Upper lobe of left lung (tissue), 6 donors: ENCODE measurements at regions not wholly inside any gene's neighbourhood (a gene's known extent, or its start where the extent isn't known, plus 50 kb on each side); places are given as distances from the start of the nearest gene placed in this dataset.

ENCODE experiments used
- ATAC-seq, 2 donors: fragments of 200-7000 bp; cut with Tn5 transposase; one replicate each; pipeline ENCODE4 v1.9.1; 2022; ENCODE audit warnings: mild to moderate bottlenecking in 2 of 2, moderate library complexity in 2 of 2; ENCODE audit not compliant: low FRiP score in 2 of 2
- DNase-seq, 2 donors: peaks; one replicate each; pipeline ENCODE4 v3.0.0-alpha.2; 2019 to 2020
- H3K27ac ChIP-seq, 4 donors: fragments of 200-600 bp; sonication (generic); one replicate each; pipeline ENCODE4 v1.5.1; 2016 to 2019
- H3K27me3 ChIP-seq, 4 donors: fragments of 200-600 bp; sonication (generic); one replicate each; pipeline ENCODE4 v1.5.1; 2017 to 2019
- H3K36me3 ChIP-seq, 4 donors: fragments of 200-600 bp; sonication (generic); one replicate each; pipeline ENCODE4 v1.5.1; 2016 to 2019
- H3K4me1 ChIP-seq, 4 donors: fragments of 200-600 bp; sonication (generic); one replicate each; pipeline ENCODE4 v1.5.1; 2018 to 2019
- H3K4me3 ChIP-seq, 4 donors: fragments of 200-600 bp; sonication (generic); one replicate each; pipeline ENCODE4 v1.5.1; 2017 to 2019; ENCODE audit warnings: mild to moderate bottlenecking in 2 of 4, moderate library complexity in 1 of 4
- H3K9me3 ChIP-seq, 4 donors: fragments of 200-600 bp; sonication (generic); one replicate each; pipeline ENCODE4 v1.5.1; 2018 to 2019
- CTCF ChIP-seq, 6 experiments: fragments of 450-650 bp in 4 of 6; fragments of 200-600 bp in 2 of 6; sonication (generic) in 2 of 6; IDR thresholded peaks; one replicate each; pipeline ENCODE4 v1.5.1; 2016 to 2019; ENCODE audit warnings: antibody characterized with exemption in 6 of 6
- EP300 ChIP-seq, 4 donors: sonication (generic); formaldehyde crosslinking; IDR thresholded peaks; one replicate each; pipeline ENCODE4 v1.5.1; 2017; ENCODE audit warnings: antibody characterized with exemption in 4 of 4, control low read depth in 2 of 4
- POLR2A ChIP-seq, 4 donors: fragments of 450-650 bp; IDR thresholded peaks; one replicate each; pipeline ENCODE4 v1.5.1; 2016 to 2017; ENCODE audit warnings: antibody characterized with exemption in 4 of 4, mild to moderate bottlenecking in 2 of 4
- POLR2AphosphoS5 ChIP-seq, 2 donors: sonication (generic); formaldehyde crosslinking; IDR thresholded peaks; one replicate each; pipeline ENCODE4 v1.5.1; 2017; ENCODE audit warnings: antibody characterized with exemption in 2 of 2
- WGBS, 2 donors: methylation state at CpG; one replicate each; pipeline ENCODE4 v1.1.5; 2017 to 2018; 5-methylcytosine and 5-hydroxymethylcytosine counted together
- donor health status: DM: no; HTN: no; CAD: no; lungs with moderate emphysema.
- donor health status: DM: no; HTN: yes; CAD: no; lungs with severe emphysema.

- ATAC-seq (no peak), DNase-seq (no peak)
- Histone ChIP-seq H3K27ac (no peak overlapping the region), H3K36me3 (no peaks in the 10 kb centered on the region), H3K4me1 (no peaks in the 10 kb centered on the region), H3K4me3 (no peak overlapping the region), H3K9me3 (no peaks in the 10 kb centered on the region), H3K27me3 (no peaks in the 10 kb centered on the region)
- WGBS, 2 donors: 75 to 82% methylated on average over 3 of the region's 3 CpGs
- TF ChIP-seq EP300 (IDR thresholded peaks at IDR 0.05): no peak
- no peak for TF ChIP-seq POLR2AphosphoS5 (IDR thresholded peaks at IDR 0.05)
- no peak for TF ChIP-seq CTCF (IDR thresholded peaks at IDR 0.05)
- TF ChIP-seq POLR2A (IDR thresholded peaks at IDR 0.05): no peak
Measured at GRCh38 chr1:232279909-232280400, 350.0 kb downstream of the SIPA1L2 start.

GRCh38 chr1:232278925-232279324, 351.0 kb downstream of the SIPA1L2 start:
- no peak for ATAC-seq
- H3K27me3 ChIP-seq: no peaks in the 10 kb centered on the region
- H3K27ac ChIP-seq: no peak overlapping the region
- H3K4me3 ChIP-seq: no peak overlapping the region
- 92 to 100% methylated on average over 1 of the region's 1 CpG for WGBS, 2 donors
- H3K36me3 ChIP-seq: no peaks in the 10 kb centered on the region
- DNase-seq: peak in 1 of 2 donors; percentile 17
- H3K4me1 ChIP-seq: no peaks in the 10 kb centered on the region
- no peaks in the 10 kb centered on the region for H3K9me3 ChIP-seq
- TF ChIP-seq EP300 (IDR thresholded peaks at IDR 0.05) (no peak), POLR2A (IDR thresholded peaks at IDR 0.05) (no peak), POLR2AphosphoS5 (IDR thresholded peaks at IDR 0.05) (no peak), CTCF (IDR thresholded peaks at IDR 0.05) (no peak)

GRCh38 chr1:232276651-232277050, 353.3 kb downstream of the SIPA1L2 start:
- no peak overlapping the region for H3K4me3 ChIP-seq
- no peak overlapping the region for H3K27ac ChIP-seq
- peaks cover 0 to 3% (median 0%) of the 10 kb centered on the region in 4 donors for H3K4me1 ChIP-seq
- ATAC-seq (no peak), DNase-seq (no peak)
- TF ChIP-seq EP300 (IDR thresholded peaks at IDR 0.05) (no peak), CTCF (IDR thresholded peaks at IDR 0.05) (no peak), POLR2A (IDR thresholded peaks at IDR 0.05) (no peak), POLR2AphosphoS5 (IDR thresholded peaks at IDR 0.05) (no peak)
- H3K36me3 ChIP-seq: no peaks in the 10 kb centered on the region
- no peaks in the 10 kb centered on the region for H3K9me3 ChIP-seq
- WGBS, 2 donors: 95 to 100% methylated on average over 1 of the region's 1 CpG
- no peaks in the 10 kb centered on the region for H3K27me3 ChIP-seq

GRCh38 chr1:232274999-232275710, 354.8 kb downstream of the SIPA1L2 start:
- TF ChIP-seq POLR2AphosphoS5 (IDR thresholded peaks at IDR 0.05) (no peak), POLR2A (IDR thresholded peaks at IDR 0.05) (no peak), CTCF (IDR thresholded peaks at IDR 0.05) (no peak), EP300 (IDR thresholded peaks at IDR 0.05) (no peak)
- no peaks in the 10 kb centered on the region for H3K36me3 ChIP-seq
- no peaks in the 10 kb centered on the region for H3K9me3 ChIP-seq
- H3K27ac ChIP-seq: no peak overlapping the region
- peaks cover 0 to 3% (median 0%) of the 10 kb centered on the region in 4 donors for H3K4me1 ChIP-seq
- H3K27me3 ChIP-seq: no peaks in the 10 kb centered on the region
- WGBS, 2 donors: 84 to 86% methylated on average over 11 of the region's 11 CpGs
- ATAC-seq (no peak), DNase-seq (no peak)
- H3K4me3 ChIP-seq: no peak overlapping the region
